ENCODE measurements at regions not wholly inside any gene's neighbourhood (a gene's known extent, or its start where the extent isn't known, plus 50 kb on each side); places are given as distances from the start of the nearest gene placed in this dataset.

DNA sequence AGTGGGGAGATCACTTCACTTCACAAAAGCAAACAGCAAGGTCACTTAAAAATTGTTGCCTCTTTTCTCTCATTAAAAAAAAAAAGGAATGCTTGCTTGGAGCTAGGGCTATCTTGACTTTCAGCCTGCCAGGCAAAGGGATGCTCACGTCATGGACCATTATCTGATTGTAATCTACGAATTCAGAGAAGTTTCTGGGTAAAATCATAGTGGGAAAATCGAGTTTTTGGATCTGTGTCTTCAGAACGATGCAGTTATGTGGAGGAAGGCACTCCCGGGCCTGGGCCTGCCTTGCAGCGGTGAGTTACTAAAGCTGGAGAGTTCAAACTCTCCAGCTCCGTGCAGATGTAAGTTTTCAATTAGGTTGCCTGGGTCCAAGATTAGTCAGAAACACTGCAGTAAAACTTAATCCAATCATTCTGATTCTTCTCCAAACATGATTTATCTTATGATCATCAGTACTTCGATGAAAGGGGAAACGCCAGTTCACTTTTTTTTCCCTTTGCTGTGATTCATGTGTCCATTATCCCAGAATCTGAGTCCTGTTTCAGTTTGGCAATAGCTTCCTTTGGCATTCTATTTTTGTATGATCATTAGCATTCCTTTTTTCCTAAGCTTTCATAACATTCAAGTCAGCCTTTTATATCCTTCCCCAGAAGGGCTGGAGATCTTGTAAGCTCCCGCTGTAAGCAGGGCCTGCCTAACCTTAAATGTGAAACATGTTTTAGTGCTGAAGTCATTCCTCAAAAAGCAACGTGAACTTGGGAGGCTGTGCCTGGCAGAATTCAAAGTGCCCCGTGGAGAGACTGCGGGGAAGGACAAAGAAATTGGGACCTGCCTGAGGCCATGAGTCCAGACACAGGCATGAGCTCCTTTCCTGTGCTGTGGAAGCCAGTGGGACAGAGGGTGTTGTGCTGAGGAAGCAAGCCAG, 119.3 kb upstream of the TWIST2 start:
- TF ChIP-seq, protein P1, sequence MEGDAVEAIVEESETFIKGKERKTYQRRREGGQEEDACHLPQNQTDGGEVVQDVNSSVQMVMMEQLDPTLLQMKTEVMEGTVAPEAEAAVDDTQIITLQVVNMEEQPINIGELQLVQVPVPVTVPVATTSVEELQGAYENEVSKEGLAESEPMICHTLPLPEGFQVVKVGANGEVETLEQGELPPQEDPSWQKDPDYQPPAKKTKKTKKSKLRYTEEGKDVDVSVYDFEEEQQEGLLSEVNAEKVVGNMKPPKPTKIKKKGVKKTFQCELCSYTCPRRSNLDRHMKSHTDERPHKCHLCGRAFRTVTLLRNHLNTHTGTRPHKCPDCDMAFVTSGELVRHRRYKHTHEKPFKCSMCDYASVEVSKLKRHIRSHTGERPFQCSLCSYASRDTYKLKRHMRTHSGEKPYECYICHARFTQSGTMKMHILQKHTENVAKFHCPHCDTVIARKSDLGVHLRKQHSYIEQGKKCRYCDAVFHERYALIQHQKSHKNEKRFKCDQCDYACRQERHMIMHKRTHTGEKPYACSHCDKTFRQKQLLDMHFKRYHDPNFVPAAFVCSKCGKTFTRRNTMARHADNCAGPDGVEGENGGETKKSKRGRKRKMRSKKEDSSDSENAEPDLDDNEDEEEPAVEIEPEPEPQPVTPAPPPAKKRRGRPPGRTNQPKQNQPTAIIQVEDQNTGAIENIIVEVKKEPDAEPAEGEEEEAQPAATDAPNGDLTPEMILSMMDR (IDR thresholded peaks at IDR 0.05; ENCODE audit: low read depth, low read length): no peak
- peak; percentile 73 to 75 for DNase-seq (ENCODE audit: low read depth in 2 of 2)
- H3K4me3 ChIP-seq (replicated peaks in 1 of 2; ENCODE audit: low read depth in 2 of 2, low read length in 2 of 2): no peak overlapping the region

DNA sequence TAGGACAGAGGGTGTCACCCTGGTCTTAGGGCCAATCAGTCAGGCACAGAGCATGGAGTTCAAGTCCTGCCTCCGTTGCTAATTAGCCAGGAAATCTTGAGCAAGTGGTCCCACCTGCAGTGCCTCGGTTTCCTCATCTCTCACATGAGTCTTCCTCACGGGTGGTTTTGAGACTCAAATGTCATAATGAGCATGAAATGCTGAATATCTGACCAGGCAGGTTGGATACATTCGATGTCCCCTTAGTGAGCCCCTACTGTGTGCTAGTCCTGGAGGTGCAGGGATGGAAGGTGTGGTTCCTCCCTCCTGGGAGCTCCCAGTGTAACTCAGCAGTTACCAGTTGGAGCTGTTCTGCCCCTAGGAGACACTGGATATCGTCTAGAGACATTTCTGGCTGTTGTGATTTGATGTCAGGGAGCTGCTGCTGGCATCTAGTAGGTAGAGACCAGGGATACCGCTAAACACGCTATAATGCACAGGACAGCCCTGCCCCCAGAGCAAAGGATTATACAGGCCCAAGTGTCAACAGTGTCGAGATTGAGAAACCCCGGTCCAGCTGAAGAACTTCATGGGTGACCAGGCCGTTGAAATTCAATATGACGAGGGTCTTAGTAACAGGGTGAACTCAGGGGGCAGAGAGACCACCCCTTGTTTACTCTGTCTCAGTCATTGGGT, 118.5 kb upstream of the TWIST2 start:
- DNase-seq (ENCODE audit: low read depth in 2 of 2): no peak
- TF ChIP-seq, protein P1 (IDR thresholded peaks at IDR 0.05; ENCODE audit: low read depth, low read length): no peak
- H3K4me3 ChIP-seq (replicated peaks in 1 of 2; ENCODE audit: low read depth in 2 of 2, low read length in 2 of 2): no peak overlapping the region

DNA sequence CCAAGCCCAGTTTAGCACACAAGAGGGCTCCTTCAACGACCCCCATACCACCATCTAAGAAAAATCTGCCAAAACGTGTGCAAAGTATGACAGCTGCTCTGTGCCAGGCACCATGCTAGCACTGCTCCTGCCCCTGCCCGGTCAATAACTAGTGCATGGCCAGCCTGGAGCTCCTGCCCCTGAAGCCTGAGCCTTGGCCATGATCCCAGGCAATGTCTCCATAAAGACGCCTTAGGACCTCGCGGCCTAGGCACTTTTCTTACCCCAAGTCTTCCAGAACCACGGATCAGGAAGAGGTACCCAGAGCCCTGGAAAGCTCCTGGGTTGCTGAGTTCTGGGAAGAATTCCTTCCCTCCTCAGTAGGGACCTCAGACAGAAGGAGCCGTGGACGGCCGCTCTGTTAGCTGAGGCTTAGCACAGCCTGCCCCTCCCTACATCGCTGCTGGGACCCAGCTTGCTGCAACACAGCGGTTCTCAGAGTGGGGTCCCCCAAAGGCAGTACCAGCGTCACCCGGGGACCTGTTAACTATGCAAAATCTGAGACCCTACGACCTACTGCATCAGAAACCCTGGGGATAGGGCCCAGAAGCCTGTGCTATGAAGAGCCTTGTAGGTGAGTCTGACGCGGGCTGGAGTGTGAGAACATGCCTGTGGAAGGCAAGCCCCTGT, 117.8 kb upstream of the TWIST2 start:
- no peak for DNase-seq (ENCODE audit: low read depth in 2 of 2)
- no peak overlapping the region for H3K4me3 ChIP-seq (replicated peaks in 1 of 2; ENCODE audit: low read depth in 2 of 2, low read length in 2 of 2)
- TF ChIP-seq, protein P1 (IDR thresholded peaks at IDR 0.05; ENCODE audit: low read depth, low read length): no peak

DNA sequence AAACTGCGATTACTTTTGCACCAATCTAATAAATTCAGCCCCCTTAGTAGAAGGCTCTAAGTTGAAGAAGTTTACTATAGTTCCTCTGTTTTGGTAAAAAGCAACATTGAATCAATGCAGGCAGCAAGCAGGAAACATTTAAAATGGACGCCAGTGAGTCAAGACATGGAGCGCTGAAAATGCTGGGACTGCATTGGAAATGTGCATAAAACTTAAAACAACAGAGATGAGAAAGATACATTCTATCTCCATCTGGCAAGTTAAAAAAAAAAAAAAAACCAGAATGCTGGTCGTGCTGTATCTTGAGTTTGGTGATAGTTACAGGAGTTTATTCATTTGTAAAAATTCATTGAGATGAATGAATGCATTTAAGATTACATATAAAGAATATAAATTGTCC, 117.0 kb upstream of the TWIST2 start:
- H3K4me3 ChIP-seq (replicated peaks in 1 of 2; ENCODE audit: low read depth in 2 of 2, low read length in 2 of 2): no peak overlapping the region
- DNase-seq (ENCODE audit: low read depth in 2 of 2): no peak
- TF ChIP-seq, protein P1 (IDR thresholded peaks at IDR 0.05; ENCODE audit: low read depth, low read length): no peak

DNA sequence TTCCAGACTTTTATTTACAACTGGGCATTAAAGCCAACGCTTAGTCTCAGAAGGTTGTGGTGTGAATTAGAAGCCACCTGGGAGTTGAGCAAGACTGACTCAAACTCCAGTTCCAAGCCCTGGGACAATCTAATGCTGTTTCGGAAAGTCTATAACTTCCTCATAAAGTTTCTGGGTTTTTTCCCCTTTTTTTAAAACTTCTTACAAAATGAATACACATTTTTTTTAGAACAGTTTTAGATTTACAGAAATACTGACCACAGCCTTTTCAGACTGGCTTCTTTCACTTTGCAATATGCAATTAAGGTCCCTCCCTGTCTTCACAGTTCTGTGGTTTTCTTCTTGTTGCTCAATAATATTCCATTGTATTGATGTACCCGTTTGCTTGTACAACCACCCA, 115.9 kb upstream of the TWIST2 start:
- H3K4me3 ChIP-seq (replicated peaks in 1 of 2; ENCODE audit: low read depth in 2 of 2, low read length in 2 of 2): no peak overlapping the region
- DNase-seq (ENCODE audit: low read depth in 2 of 2): peak; percentile 21 to 47
- TF ChIP-seq, protein P1 (IDR thresholded peaks at IDR 0.05; ENCODE audit: low read depth, low read length): no peak

DNA sequence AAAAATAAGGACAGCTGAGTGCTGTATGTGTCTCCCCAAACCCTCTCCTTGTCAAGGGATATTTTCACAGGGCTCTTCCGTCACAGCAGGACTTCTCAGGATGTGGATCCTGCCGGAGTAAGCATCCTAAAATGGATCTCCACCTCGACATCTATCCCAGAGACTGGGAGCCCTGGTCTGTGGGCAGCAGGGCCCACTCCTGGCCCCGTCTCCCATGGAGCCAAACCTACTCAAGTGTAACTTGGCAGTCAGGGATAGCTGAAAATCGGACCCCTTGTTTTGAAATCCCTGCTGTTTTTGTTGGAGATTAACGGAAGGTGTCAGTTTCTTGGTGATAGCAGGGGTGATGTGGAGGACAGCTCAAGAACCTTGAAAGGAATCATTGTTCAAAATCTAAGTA, 109.0 kb upstream of the TWIST2 start:
- TF ChIP-seq, protein P1 (IDR thresholded peaks at IDR 0.05; ENCODE audit: low read depth, low read length): no peak
- no peak for DNase-seq (ENCODE audit: low read depth in 2 of 2)
- H3K4me3 ChIP-seq (replicated peaks in 1 of 2; ENCODE audit: low read depth in 2 of 2, low read length in 2 of 2): no peak overlapping the region
